ENCODE measurements at regions not wholly inside any gene's neighbourhood (a gene's known extent, or its start where the extent isn't known, plus 50 kb on each side); places are given as distances from the start of the nearest gene placed in this dataset.

GRCh38 chrY:11293392-11293791 lies 1407.6 kb upstream of the USP9Y start:
- H3K4me3 ChIP-seq (ENCODE audit: low read length): no peak overlapping the region
- ChIA-PET POLR2A (no interaction called here), CTCF (no interaction called here)
- Mint-ChIP-seq H3K4me3 (no peak overlapping the region), H3K9me3 (peaks cover 2 to 5% (median 2%) of the 10 kb centered on the region in 5 donors), H3K36me3 (no peaks in the 10 kb centered on the region), H3K27ac (no peak overlapping the region), H3K27me3 (no peaks in the 10 kb centered on the region), H3K4me1 (no peaks in the 10 kb centered on the region)
- no peaks in the 10 kb centered on the region for H3K4me1 ChIP-seq (ENCODE audit: insufficient read depth, low read length)
- H3K36me3 ChIP-seq (ENCODE audit: insufficient read depth, low read length): no peaks in the 10 kb centered on the region
- no peaks in the 10 kb centered on the region for H3K27me3 ChIP-seq (ENCODE audit: insufficient read depth, low read length, poor library complexity, severe bottlenecking)
- no peaks in the 10 kb centered on the region for H3K9me3 ChIP-seq (ENCODE audit: low read length)
- no peak overlapping the region for H3K27ac ChIP-seq (ENCODE audit: low read depth, low read length)
- DNase-seq: no peak

DNA sequence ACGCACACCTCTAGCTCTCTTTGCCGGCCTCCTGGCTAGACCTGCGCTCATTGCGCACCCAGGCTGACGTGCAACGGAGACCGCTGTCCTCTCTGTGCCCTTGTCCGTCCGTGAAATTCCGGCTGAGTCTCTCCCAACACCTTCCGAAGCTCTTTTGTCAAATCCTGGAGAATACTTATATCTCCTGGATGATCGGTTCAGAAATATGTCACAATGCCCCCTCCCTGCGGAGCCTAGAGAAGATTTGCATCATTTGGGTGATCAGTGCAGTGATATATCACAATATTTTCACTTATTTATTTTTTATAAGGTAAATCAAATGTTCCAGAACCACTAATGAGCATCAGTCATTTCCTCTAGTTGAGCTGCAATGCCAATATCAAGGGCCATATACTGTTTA lies 1366.9 kb upstream of the USP9Y start:
- no peaks in the 10 kb centered on the region for H3K9me3 Mint-ChIP-seq
- Histone ChIP-seq H3K36me3 (ENCODE audit: insufficient read depth, low read length) (no peaks in the 10 kb centered on the region), H3K27ac (ENCODE audit: low read depth, low read length) (no peak overlapping the region), H3K9me3 (ENCODE audit: low read length) (no peaks in the 10 kb centered on the region), H3K27me3 (ENCODE audit: insufficient read depth, low read length, poor library complexity, severe bottlenecking) (no peaks in the 10 kb centered on the region), H3K4me1 (ENCODE audit: insufficient read depth, low read length) (no peaks in the 10 kb centered on the region), H3K4me3 (ENCODE audit: low read length) (no peak overlapping the region)
- POLR2A ChIA-PET: no interaction called here
- no peaks in the 10 kb centered on the region for H3K4me1 Mint-ChIP-seq
- DNase-seq: peak in 2 of 5 donors; percentile 1 to 41
- no peaks in the 10 kb centered on the region for H3K36me3 Mint-ChIP-seq
- no peaks in the 10 kb centered on the region for H3K27me3 Mint-ChIP-seq
- H3K4me3 Mint-ChIP-seq: no peak overlapping the region
- CTCF ChIA-PET: no interaction called here
- no peak overlapping the region for H3K27ac Mint-ChIP-seq
